ENCODE measurements at regions not wholly inside any gene's neighbourhood (a gene's known extent, or its start where the extent isn't known, plus 50 kb on each side); places are given as distances from the start of the nearest gene placed in this dataset.

GRCh38 chr6:95325916-95326315 is 251.4 kb upstream of the MANEA start:
- Mint-ChIP-seq H3K27me3 (ENCODE audit: insufficient read depth) (no peaks in the 10 kb centered on the region), H3K27ac (no peak overlapping the region), H3K36me3 (ENCODE audit: low read depth) (no peaks in the 10 kb centered on the region), H3K9me3 (peaks cover 26% of the 10 kb centered on the region), H3K4me1 (ENCODE audit: low read depth) (no peaks in the 10 kb centered on the region), H3K4me3 (no peak overlapping the region)
- no peak for DNase-seq
- no peak for TF ChIP-seq CTCF (IDR thresholded peaks at IDR 0.05)

- H3K27me3 Mint-ChIP-seq (ENCODE audit: insufficient read depth): no peaks in the 10 kb centered on the region
- no peak for DNase-seq
- H3K4me1 Mint-ChIP-seq (ENCODE audit: low read depth): no peaks in the 10 kb centered on the region
- peaks cover 26% of the 10 kb centered on the region; the same call in 1 of the 2 replicates for H3K9me3 Mint-ChIP-seq
- H3K27ac Mint-ChIP-seq: no peak overlapping the region
- no peak for TF ChIP-seq CTCF (IDR thresholded peaks at IDR 0.05)
- no peaks in the 10 kb centered on the region for H3K36me3 Mint-ChIP-seq (ENCODE audit: low read depth)
- no peak overlapping the region for H3K4me3 Mint-ChIP-seq
These were observed 249.1 kb upstream of the MANEA start for GRCh38 chr6:95328231-95328630.

- Mint-ChIP-seq H3K36me3 (ENCODE audit: low read depth) (no peaks in the 10 kb centered on the region), H3K27me3 (ENCODE audit: insufficient read depth) (no peaks in the 10 kb centered on the region), H3K27ac (no peak overlapping the region), H3K9me3 (peaks cover 34% of the 10 kb centered on the region), H3K4me1 (ENCODE audit: low read depth) (no peaks in the 10 kb centered on the region), H3K4me3 (no peak overlapping the region)
- no peak for TF ChIP-seq CTCF (IDR thresholded peaks at IDR 0.05)
- no peak for DNase-seq
These were observed 225.1 kb upstream of the MANEA start for GRCh38 chr6:95352064-95352795.

- Mint-ChIP-seq H3K4me3 (no peak overlapping the region), H3K27me3 (ENCODE audit: insufficient read depth) (no peaks in the 10 kb centered on the region), H3K9me3 (peaks cover 33% of the 10 kb centered on the region), H3K36me3 (ENCODE audit: low read depth) (no peaks in the 10 kb centered on the region), H3K27ac (no peak overlapping the region), H3K4me1 (ENCODE audit: low read depth) (no peaks in the 10 kb centered on the region)
- no peak for DNase-seq
- no peak for TF ChIP-seq CTCF (IDR thresholded peaks at IDR 0.05)
These were observed 222.8 kb upstream of the MANEA start for GRCh38 chr6:95354551-95354950.

GRCh38 chr6:95357380-95358020 is 219.8 kb upstream of the MANEA start:
- Mint-ChIP-seq H3K4me1 (ENCODE audit: low read depth) (no peaks in the 10 kb centered on the region), H3K9me3 (peaks cover 33% of the 10 kb centered on the region), H3K27ac (no peak overlapping the region), H3K4me3 (no peak overlapping the region), H3K36me3 (ENCODE audit: low read depth) (no peaks in the 10 kb centered on the region), H3K27me3 (ENCODE audit: insufficient read depth) (no peaks in the 10 kb centered on the region)
- no peak for TF ChIP-seq CTCF (IDR thresholded peaks at IDR 0.05)
- DNase-seq: no peak
